SK-N-SH treated with all-trans-retinoic acid at 6 μM for 48 hours (cell line): ENCODE measurements at regions not wholly inside any gene's neighbourhood (a gene's known extent, or its start where the extent isn't known, plus 50 kb on each side); places are given as distances from the start of the nearest gene placed in this dataset.

Experiments used
- PATZ1 ChIP-seq: fragments of 250-450 bp; sonication (Bioruptor Pico); IDR thresholded peaks from 2 replicates; pipeline ENCODE4 v1.8.0; 2020; ENCODE audit warnings: mild to moderate bottlenecking, moderate library complexity, borderline replicate concordance
- POU6F1 ChIP-seq: fragments of 250-450 bp; sonication (Bioruptor Pico); IDR thresholded peaks from 2 replicates; pipeline ENCODE4 v1.8.0; 2021; ENCODE audit warnings: low read depth, mild to moderate bottlenecking, moderate library complexity, borderline replicate concordance
- RARB ChIP-seq: fragments of 250-450 bp; sonication (Bioruptor Pico); IDR thresholded peaks from 2 replicates; pipeline ENCODE4 v1.8.0; 2021; ENCODE audit warnings: mild to moderate bottlenecking, moderate library complexity
- TOX ChIP-seq: fragments of 250-450 bp; sonication (Bioruptor Pico); IDR thresholded peaks from 2 replicates; pipeline ENCODE4 v1.8.0; 2021; ENCODE audit warnings: mild to moderate bottlenecking, moderate library complexity, borderline replicate concordance
- ZNF70 ChIP-seq: fragments of 450-650 bp; formaldehyde crosslinking; IDR thresholded peaks from 2 replicates; pipeline ENCODE4 v1.5.0; 2020; ENCODE audit warnings: mild to moderate bottlenecking, moderate library complexity

- no peak for TF ChIP-seq PATZ1 (CRISPR knock-in tag)
- TF ChIP-seq TOX (CRISPR knock-in tag), result no peak
- no peak for TF ChIP-seq RARB (CRISPR knock-in tag)
- TF ChIP-seq POU6F1 (CRISPR knock-in tag), result no peak
- TF ChIP-seq ZNF70, result no peak
Observed at GRCh38 chr2:162914161-162914560, 75.6 kb upstream of the KCNH7 start.
